ENCODE measurements at regions not wholly inside any gene's neighbourhood (a gene's known extent, or its start where the extent isn't known, plus 50 kb on each side); places are given as distances from the start of the nearest gene placed in this dataset.

DNA sequence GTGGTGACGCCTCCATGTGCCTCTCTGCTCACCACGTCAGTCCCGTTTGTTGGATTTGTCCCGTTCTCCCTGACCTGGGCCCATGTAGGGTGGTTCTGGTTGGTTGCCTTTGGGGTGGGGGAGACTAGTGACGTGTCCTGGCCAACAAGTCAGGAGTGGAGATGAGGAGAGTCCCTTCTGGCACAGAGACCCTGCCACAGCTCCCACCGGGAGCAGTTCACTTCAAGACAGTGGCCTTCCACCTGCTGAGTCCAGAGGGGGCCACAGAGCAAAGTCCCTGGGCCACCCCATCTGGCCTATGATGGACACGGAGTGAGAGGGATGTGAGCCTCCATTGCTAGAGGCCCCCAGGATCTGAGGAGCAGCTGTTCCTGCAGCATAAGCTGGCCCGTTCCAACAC is 405.6 kb downstream of the TCERG1L start:
- TF ChIP-seq, protein P1, sequence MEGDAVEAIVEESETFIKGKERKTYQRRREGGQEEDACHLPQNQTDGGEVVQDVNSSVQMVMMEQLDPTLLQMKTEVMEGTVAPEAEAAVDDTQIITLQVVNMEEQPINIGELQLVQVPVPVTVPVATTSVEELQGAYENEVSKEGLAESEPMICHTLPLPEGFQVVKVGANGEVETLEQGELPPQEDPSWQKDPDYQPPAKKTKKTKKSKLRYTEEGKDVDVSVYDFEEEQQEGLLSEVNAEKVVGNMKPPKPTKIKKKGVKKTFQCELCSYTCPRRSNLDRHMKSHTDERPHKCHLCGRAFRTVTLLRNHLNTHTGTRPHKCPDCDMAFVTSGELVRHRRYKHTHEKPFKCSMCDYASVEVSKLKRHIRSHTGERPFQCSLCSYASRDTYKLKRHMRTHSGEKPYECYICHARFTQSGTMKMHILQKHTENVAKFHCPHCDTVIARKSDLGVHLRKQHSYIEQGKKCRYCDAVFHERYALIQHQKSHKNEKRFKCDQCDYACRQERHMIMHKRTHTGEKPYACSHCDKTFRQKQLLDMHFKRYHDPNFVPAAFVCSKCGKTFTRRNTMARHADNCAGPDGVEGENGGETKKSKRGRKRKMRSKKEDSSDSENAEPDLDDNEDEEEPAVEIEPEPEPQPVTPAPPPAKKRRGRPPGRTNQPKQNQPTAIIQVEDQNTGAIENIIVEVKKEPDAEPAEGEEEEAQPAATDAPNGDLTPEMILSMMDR (conservative IDR thresholded peaks at IDR 0.05), result no peak
- no peak for TF ChIP-seq ZFX (IDR thresholded peaks at IDR 0.05)
